Lower leg skin (tissue), 4 donors: ENCODE measurements at regions not wholly inside any gene's neighbourhood (a gene's known extent, or its start where the extent isn't known, plus 50 kb on each side); places are given as distances from the start of the nearest gene placed in this dataset.

ENCODE experiments used
- DNase-seq, 2 donors: peaks; one replicate each; pipeline ENCODE4 v3.0.0-alpha.2; 2019; ENCODE audit warnings: low spot score in 2 of 2
- H3K4me3 ChIP-seq: fragments of 200-600 bp; sonication (generic); 2 replicates; pipeline ENCODE4 v1.5.1; 2017; ENCODE audit warnings: mild to moderate bottlenecking, low read depth; ENCODE audit not compliant: poor library complexity, severe bottlenecking
- CTCF ChIP-seq, 3 donors: fragments of 450-650 bp; IDR thresholded peaks; one replicate each; pipeline ENCODE4 v1.5.1; 2016; ENCODE audit warnings: antibody characterized with exemption in 3 of 3, mild to moderate bottlenecking in 3 of 3, moderate library complexity in 2 of 3
- POLR2A ChIP-seq, 2 donors: fragments of 450-650 bp; IDR thresholded peaks; one replicate each; pipeline ENCODE4 v1.6.1; 2016 to 2017; ENCODE audit warnings: antibody characterized with exemption in 2 of 2, mild to moderate bottlenecking in 1 of 2, moderate library complexity in 1 of 2
- WGBS, 2 donors: methylation state at CpG; one replicate each; pipeline ENCODE4 v1.1.5; 2018; 5-methylcytosine and 5-hydroxymethylcytosine counted together
- intact Hi-C: fragments of 100-400 bp; cut with DNase I; formaldehyde crosslinking; loops from one replicate; pipeline ENCODE4 v1.15.0; 2023; ENCODE audit warnings: low total_unique reads

- no peak overlapping the region for H3K4me3 ChIP-seq
- no peak for DNase-seq
- intact Hi-C loops: no loop called here
- TF ChIP-seq CTCF (IDR thresholded peaks at IDR 0.05) (no peak), POLR2A (IDR thresholded peaks at IDR 0.05) (no peak)
- 59 to 79% methylated on average over 1 of the region's 1 CpG for WGBS, 2 donors
Measured at GRCh38 chr9:71326360-71326759, 204.9 kb upstream of the TRPM3 start.

DNA sequence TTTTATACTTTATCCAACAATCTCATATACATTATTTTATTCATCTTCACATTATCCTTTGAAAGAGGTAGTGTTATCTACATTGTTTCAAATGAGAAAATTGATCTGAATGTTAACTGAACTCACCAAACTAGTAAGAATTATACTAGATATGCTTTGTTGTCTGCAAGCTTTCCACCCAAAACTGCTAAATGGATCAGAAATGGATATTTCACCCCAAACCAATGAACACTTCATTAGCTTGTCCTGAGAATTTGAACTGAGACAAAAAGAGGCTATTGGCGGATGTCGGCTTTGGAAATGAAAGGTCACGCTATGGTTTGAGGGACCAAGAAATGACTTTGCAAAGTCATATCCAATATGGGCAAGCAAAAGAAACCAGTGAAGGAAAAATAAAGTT is 201.9 kb upstream of the TRPM3 start:
- no peak for DNase-seq
- TF ChIP-seq POLR2A (IDR thresholded peaks at IDR 0.05) (no peak), CTCF (IDR thresholded peaks at IDR 0.05) (no peak)
- 95 to 97% methylated on average over 3 of the region's 3 CpGs for WGBS, 2 donors
- intact Hi-C loops: no loop called here
- H3K4me3 ChIP-seq: no peak overlapping the region

- no peak for TF ChIP-seq POLR2A (IDR thresholded peaks at IDR 0.05)
- no peak for TF ChIP-seq CTCF (IDR thresholded peaks at IDR 0.05)
- no peak for DNase-seq
- intact Hi-C loops: no loop called here
- 51 to 58% methylated on average over 3 of the region's 3 CpGs for WGBS, 2 donors
- H3K4me3 ChIP-seq: no peak overlapping the region
Measured at GRCh38 chr9:71322311-71322710, 200.9 kb upstream of the TRPM3 start.

- WGBS, 2 donors: 95 to 97% methylated on average over 1 of the region's 1 CpG
- no peak overlapping the region for H3K4me3 ChIP-seq
- intact Hi-C loops: no loop called here
- no peak for TF ChIP-seq POLR2A (IDR thresholded peaks at IDR 0.05)
- TF ChIP-seq CTCF (IDR thresholded peaks at IDR 0.05): no peak
- DNase-seq: no peak
Measured at GRCh38 chr9:71308454-71308853, 187.0 kb upstream of the TRPM3 start.

DNA sequence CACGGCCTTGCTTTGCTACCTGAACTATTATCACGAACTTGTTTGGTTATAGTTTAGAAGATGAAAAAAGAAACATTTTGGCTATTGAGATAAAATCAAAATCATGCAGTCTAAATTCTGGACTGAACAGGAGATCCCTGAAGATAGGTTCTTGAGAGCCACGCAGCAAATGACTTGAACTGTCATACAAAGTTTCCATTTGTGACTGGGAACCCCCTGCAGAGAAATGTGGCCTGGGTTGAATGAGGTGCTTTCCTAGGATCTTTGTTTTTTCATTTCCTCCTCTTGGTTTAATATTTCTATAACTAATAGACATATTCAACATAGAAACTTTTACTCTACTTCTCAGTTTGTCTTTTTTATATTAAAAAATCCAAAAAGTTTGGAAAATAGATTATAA is 184.7 kb upstream of the TRPM3 start:
- TF ChIP-seq POLR2A (IDR thresholded peaks at IDR 0.05) (no peak), CTCF (IDR thresholded peaks at IDR 0.05) (no peak)
- intact Hi-C loops: no loop called here
- WGBS, 2 donors: 75 to 81% methylated on average over 3 of the region's 3 CpGs
- H3K4me3 ChIP-seq: no peak overlapping the region
- DNase-seq: no peak

DNA sequence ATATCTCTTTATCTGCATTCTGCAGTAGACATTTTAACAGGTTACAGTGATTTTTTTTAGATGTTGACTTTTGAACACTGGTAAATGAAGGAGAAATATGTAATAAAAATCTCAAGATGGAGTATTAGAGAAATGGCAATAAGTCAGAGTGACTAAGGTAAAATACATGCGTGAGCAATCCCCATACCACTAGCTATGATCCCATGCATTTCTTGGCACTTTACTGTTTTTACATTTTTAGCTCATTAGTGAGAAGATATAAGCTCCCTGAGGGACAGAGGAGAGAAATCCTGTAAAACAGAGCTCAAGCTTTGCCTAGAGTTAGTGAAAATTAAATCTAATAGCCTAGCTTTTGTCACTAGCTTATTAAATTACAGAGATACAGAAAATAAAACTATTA is 181.9 kb upstream of the TRPM3 start:
- no peak for DNase-seq
- H3K4me3 ChIP-seq: no peak overlapping the region
- intact Hi-C loops: no loop called here
- 77 to 82% methylated on average over 1 of the region's 1 CpG for WGBS, 2 donors
- TF ChIP-seq POLR2A (IDR thresholded peaks at IDR 0.05): no peak
